HG03558 (cell line): ENCODE measurements at regions not wholly inside any gene's neighbourhood (a gene's known extent, or its start where the extent isn't known, plus 50 kb on each side); places are given as distances from the start of the nearest gene placed in this dataset.

Experiments
- ATAC-seq: cut with Tn5 transposase; IDR thresholded peaks from one replicate; pipeline ENCODE4 v1.9.1; 2021; ENCODE audit warnings: moderate number of reproducible peaks; ENCODE audit not compliant: unreplicated experiment; ENCODE audit errors: extremely low read depth

GRCh38 chr12:91618281-91618680 lies 435.7 kb upstream of the DCN start:
- no peak for ATAC-seq

- ATAC-seq: no peak
Observed at GRCh38 chr12:91617818-91618217, 435.2 kb upstream of the DCN start.

DNA sequence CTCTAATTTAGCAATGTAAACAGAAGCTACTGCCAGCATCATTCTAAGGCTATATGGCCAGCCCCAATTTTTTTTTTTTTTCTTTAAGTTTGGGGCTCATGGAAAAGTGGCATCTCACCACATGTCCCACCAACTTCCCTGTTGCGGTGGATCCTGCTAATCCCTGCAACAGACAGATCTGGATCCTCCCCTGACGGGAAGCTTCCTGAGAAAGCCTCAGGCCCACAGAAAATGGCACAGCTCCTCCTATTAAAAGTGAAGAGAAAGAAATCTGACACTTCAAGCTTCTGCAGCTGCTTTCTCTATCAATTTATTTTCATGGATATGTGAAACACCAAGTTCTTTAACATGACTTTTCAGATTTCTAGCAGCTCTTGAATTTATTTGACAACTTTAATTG lies 433.8 kb upstream of the DCN start:
- no peak for ATAC-seq

DNA sequence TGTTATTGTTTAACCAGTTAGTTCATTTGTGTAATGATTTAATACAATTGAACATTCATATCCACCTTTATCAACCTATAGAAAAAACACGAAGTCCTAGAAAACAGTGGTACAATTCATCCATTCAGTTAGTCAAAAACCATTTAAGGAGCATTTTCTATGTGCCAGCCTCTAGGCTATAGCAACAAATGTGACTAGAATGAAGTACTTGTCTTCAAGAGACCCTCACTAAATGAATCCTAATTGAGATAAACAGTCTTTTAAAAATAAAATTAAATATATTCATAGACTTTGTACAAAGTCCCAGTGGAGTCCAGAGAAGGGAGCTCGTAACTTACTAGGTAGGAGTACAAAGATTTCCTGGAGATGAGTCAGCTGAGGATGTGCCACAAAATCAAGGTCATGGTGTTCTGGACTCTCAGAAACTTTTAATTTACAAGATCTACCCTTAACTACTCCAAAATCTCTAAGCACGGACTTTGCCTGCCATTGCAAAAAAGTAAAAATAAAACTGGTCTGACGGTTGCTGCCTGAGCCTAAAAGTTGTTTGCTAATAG lies 430.7 kb upstream of the DCN start:
- no peak for ATAC-seq

DNA sequence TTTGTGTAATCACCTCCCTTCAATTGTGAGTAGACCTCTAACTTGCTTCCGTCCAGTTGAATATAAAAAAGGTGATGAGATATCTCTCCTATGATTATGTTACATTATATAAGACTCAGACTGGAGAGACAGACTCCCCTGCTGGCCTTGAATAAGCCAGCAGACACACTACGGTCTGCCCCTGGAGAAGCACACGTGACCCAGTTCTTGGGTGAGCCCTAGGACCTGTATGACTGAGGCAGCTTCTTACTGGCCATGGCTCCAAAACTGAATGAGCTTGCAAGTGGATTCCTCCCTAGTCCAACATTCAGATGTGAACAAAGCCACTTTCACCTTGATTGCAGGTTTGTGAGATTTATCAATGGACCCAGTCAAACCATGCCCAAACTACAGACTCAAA lies 427.9 kb upstream of the DCN start:
- no peak for ATAC-seq

DNA sequence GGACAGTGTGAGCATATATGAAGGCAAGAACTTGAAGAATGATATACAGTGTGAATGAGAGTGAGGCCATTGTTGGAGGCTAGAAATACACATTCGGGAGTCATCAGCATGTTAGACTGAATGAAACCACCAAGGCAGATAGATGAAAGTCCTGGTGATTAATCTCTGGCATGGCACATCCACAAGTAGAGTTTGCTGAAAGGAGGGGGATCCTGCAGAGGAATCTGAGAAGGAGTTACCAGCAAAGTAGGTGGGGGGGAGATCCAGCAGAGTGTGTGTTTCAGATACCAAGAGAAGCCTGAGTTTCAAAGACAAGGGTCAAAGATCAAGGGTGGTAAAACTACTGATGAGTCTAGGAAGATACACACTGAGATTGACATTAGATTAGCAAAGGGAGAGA lies 426.7 kb upstream of the DCN start:
- ATAC-seq: no peak

DNA sequence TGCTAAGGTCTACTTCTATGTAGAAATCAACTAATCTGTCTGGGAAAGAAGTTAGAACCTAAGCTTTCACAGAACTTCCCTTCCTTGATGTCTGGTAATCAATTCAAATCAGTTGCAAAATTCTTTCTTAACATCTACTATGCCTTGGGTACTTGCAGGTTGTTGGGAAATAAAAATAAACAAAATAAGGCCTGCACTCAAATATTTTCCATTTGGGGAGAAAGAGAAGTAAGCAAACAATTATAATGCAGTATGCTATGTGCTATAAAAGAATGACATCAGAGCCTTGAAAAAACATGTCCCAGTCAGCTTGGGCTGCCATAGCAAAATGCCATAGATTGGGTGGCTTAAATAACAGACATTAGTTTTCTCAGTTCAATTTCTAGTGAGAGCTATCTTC lies 425.9 kb upstream of the DCN start:
- ATAC-seq: no peak

- ATAC-seq: no peak
Observed at GRCh38 chr12:91606662-91607377, 424.2 kb upstream of the DCN start.

DNA sequence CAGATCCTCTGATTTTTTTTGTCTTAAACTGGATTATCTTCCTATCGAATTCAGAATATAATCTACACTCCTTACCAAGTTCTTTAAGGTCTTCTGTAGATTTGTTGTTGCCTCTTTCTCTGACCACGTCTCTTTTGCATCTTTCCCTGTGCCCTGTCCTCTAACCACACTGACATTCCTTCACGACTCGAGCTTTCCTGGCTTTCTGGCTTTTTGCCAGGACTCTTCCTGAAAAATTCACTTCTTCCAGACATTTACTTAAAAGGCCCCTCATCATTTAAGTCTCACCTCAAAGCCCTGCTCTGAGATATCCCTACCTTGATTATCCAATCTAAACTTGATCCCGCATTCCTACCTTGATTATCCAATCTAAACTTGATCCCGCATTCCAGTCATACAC lies 422.3 kb upstream of the DCN start:
- no peak for ATAC-seq

GRCh38 chr12:91603060-91603459 lies 420.4 kb upstream of the DCN start:
- ATAC-seq: no peak

- no peak for ATAC-seq
Observed at GRCh38 chr12:91601054-91601453, 418.4 kb upstream of the DCN start.

DNA sequence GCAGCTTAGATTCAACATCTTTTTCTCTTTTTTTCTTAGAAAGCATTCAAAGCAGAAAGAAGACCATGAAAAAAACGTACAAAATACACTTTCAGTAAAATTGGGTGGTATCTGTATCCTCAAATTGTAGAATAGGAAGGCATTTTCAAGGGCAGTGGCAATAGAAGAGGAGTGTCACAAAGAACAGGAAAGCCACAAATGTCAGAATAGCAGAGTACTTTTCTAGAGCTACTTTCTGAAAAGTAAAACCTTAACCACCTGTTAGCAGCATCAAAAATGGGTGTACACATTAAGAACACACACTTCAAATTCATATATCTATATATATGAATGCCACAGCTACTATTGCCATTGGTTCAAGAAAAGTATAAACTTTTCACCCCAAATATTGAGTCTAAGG lies 412.1 kb upstream of the DCN start:
- no peak for ATAC-seq

- no peak for ATAC-seq
Observed at GRCh38 chr12:91591639-91591987, 409.0 kb upstream of the DCN start.

- no peak for ATAC-seq
Observed at GRCh38 chr12:91590966-91591638, 408.5 kb upstream of the DCN start.

DNA sequence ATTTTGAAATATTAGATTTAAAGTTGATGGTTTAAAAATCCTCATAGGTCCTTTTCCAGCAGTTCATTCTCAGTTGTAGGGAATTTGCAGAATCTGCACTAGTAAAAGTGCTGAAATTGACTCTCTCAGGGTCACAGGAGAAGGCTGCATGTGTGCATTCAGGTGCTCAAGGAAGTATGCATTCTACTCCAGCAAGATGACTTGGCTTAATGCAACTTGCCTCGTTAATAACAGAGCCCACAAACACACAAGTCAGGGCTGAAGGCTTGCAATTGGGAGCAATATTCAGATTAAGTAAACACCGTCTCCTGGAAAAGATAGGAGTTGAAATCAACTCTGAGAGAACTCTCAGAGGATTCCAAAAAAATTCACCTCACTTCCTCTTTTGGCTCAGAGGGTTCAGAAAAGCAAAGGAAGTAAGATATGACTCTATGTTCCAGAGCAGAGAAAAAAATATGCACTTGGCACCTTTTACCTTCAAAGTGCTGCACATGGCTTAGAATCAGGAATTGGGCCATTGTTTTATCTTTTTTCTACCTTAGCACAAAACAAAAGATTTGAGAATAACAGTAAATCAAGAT lies 406.3 kb upstream of the DCN start:
- ATAC-seq: no peak

GRCh38 chr12:91586015-91586414 lies 403.4 kb upstream of the DCN start:
- no peak for ATAC-seq

DNA sequence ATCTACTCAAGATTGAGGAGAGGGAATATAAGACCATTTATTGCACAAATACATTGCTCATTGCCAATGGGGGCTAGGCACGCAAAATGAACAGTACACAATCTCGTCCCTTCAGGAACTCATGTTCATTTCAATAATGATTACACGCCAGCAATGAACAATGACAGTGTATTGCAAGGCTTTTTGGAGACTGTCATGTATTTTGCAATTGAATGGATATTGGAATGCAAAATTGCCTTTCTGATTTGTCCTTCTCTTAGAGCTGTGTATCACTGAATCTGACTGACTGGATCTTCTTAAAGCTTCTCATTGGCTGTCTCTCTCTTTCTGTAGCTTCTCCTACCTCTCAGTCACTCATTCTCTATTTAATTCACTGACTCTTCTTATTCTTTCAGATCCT lies 400.2 kb upstream of the DCN start:
- no peak for ATAC-seq

DNA sequence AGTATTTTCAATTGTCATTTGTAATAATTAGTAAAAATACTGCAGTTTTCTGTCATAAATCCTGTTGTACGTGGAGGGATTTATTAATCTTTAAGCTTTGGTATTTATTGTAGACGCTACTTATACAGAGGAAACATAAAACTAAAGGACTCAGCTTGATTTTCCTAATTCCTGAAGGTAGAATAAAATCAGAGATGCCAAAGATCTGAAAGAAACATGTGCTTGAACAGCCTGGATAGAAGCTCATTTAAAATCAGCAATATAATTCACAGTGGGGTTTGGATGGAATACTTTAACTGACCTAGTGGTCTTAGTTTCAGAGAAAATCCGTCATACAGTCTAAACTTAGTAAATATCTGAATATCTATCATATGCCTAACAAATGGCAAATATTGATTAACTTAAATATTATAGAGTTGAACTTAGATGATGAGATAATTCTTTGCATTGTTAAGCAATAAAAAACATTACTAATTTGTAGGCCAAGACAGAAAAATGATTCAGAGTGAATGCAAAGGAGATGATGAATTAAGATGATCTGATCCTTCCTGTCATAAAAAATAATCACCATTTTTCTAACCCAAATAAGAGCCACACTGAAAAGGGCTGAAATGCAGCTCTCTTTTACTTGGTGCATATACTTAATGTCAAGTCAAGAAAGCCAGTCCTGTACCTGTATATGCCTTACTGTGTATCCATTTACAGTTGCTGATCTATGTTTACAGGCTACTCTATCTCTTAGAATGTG lies 397.1 kb upstream of the DCN start:
- no peak for ATAC-seq

DNA sequence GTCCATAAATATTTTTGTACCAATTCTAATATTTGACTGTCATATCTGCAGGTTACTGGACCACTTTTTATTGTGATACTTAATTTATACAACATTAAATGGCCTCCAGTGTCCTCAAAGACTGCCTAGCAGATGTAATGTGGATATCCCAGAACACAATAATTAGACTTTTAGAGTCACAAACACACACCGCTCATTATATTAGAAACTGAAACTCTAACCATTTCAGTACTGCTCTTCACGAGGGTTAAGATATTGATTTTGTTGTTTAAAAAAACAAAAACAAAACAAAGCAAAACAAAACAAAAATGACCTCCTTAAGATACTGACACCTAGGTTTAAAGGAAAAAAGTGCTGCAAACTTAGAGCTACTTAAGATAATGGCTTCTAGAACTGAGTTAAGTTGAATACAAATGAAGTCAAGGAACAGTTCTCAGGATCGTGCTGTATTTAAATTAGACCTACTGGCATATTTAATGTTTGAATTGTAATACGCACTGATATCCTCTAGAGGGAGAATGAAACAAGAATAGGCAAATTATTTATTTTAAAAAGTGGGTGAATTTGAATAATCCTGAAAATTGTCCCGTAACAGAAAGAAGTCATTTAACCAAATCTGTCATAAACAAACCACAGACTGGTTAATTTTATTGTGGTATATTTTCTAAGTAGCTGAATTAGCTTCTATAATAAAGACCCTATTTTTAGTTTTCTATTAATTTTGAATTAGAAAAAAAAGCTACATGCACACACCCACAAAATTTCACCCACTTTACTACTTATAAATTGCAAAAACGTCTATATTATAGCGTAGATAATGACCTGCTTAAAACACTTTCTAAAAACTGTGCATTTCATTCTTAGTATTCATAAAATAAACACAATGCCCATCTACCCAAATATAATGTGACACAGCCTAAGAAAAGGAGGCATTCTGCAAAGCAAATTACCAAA lies 395.2 kb upstream of the DCN start:
- no peak for ATAC-seq

DNA sequence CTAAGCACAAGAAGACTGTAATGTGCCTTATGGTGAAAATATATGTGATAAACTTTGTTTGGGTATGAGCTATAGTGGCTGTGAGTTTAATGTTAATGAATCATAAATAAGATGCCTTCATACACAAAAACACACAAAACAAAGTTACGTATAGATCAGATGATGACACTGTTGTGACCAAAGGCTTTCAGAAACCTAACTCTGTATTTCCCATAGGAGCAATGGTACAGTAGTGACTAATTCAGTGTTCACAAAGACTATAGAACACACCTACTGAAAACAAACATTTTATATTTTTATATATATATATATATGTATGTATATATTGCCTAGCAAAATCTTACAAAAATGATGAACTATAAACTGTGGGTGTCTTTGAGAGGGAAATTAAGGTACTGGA lies 393.8 kb upstream of the DCN start:
- ATAC-seq: no peak
